ENCODE measurements at regions not wholly inside any gene's neighbourhood (a gene's known extent, or its start where the extent isn't known, plus 50 kb on each side); places are given as distances from the start of the nearest gene placed in this dataset.

DNA sequence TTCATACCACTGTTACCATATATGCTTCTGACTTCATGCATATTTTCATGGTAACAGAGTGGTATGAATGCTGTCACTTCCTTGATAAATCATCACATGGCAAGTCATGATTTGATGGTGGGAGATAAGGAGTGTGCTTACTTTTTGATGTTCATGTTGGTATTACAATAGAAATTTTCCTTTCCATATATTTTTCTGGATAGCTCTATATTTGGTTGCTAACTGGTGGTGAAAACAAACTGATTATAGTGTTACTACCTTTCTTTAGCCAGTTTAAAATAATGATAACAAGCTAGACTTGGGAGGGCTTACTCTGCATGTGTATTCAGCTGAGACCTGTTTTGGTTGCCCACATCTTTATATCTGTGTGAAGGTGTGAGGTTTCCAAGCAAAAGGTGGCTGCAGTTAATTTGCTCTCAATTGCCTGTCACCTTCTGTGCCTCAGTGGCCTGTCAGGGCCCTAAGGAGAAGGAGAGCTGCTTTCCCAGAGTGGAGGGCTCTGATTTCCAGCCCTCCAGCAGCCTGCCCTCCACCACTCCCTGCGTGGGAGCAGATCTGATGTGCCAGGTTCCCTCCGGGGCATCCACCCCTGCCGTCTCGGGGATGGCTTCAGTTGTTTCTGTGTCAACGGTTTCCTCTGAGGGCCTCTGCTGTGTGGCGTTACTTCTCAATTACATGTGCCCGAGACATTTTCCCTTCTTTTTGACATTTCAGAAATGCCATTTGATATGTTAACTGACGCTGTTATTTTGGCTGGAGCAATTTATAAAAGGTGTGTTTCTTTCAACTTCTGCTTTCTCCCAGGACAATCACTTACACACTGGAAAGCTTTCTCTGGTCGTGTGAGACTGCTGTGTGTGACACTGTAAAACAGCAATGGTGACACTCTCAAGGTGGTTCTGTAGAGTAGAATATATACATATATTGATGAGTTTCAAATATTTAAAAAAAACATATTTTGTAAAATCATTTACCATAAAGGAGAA, 107.7 kb upstream of the KLF6 start:
- TF ChIP-seq POLR2A (IDR thresholded peaks at IDR 0.05) = no peak
- TF ChIP-seq, protein P1, sequence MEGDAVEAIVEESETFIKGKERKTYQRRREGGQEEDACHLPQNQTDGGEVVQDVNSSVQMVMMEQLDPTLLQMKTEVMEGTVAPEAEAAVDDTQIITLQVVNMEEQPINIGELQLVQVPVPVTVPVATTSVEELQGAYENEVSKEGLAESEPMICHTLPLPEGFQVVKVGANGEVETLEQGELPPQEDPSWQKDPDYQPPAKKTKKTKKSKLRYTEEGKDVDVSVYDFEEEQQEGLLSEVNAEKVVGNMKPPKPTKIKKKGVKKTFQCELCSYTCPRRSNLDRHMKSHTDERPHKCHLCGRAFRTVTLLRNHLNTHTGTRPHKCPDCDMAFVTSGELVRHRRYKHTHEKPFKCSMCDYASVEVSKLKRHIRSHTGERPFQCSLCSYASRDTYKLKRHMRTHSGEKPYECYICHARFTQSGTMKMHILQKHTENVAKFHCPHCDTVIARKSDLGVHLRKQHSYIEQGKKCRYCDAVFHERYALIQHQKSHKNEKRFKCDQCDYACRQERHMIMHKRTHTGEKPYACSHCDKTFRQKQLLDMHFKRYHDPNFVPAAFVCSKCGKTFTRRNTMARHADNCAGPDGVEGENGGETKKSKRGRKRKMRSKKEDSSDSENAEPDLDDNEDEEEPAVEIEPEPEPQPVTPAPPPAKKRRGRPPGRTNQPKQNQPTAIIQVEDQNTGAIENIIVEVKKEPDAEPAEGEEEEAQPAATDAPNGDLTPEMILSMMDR (IDR thresholded peaks at IDR 0.05) = no peak
- no peak for TF ChIP-seq POLR2AphosphoS5 (IDR thresholded peaks at IDR 0.05)
- TF ChIP-seq EP300 (IDR thresholded peaks at IDR 0.05) = no peak
- Histone ChIP-seq H3K36me3 (no peaks in the 10 kb centered on the region), H3K4me3 (no peak overlapping the region), H3K4me1 (peaks cover 0 to 16% (median 10%) of the 10 kb centered on the region in 4 donors), H3K9me3 (no peaks in the 10 kb centered on the region), H3K27ac (no peak overlapping the region), H3K27me3 (no peaks in the 10 kb centered on the region)
- 64 to 86% methylated on average over 9 of the region's 9 CpGs for WGBS, 2 donors
- no peak for DNase-seq
- intact Hi-C loops (cut with DNase I) = loop anchor here (10.0 kb wide), 1 partner anchor 452 kb away; no protein-coding TSS in a partner anchor

DNA sequence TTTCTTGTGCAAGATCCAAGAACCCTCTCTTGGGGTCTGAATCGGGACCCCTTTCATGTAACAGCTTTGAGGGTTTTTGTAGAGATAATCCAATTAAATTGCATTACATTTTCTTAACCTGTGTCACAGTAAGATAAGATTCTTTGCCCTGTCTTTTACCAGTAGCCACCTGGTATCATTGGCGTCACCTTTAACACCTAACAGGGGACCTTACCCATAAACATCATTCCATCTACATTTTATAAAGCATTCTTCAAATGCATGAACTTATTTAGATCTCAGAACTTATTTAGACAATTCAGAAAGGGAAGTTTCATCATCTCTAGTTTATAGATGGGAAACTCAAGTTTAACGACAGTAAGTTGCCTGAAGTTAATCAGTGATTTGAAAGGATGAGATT, 106.4 kb upstream of the KLF6 start:
- Histone ChIP-seq H3K9me3 (no peaks in the 10 kb centered on the region), H3K27me3 (no peaks in the 10 kb centered on the region), H3K27ac (no peak overlapping the region), H3K4me1 (peaks cover 0 to 23% (median 20%) of the 10 kb centered on the region in 4 donors), H3K4me3 (no peak overlapping the region), H3K36me3 (no peaks in the 10 kb centered on the region)
- 66 to 87% methylated on average over 3 of the region's 3 CpGs for WGBS, 2 donors
- no peak for DNase-seq
- intact Hi-C loops (cut with DNase I) = loop anchor here (10.0 kb wide), 1 partner anchor 453 kb away; no protein-coding TSS in a partner anchor
- TF ChIP-seq POLR2AphosphoS5 (IDR thresholded peaks at IDR 0.05) (no peak), EP300 (IDR thresholded peaks at IDR 0.05) (no peak), POLR2A (IDR thresholded peaks at IDR 0.05) (no peak)
- TF ChIP-seq, protein P1 (IDR thresholded peaks at IDR 0.05) = no peak

DNA sequence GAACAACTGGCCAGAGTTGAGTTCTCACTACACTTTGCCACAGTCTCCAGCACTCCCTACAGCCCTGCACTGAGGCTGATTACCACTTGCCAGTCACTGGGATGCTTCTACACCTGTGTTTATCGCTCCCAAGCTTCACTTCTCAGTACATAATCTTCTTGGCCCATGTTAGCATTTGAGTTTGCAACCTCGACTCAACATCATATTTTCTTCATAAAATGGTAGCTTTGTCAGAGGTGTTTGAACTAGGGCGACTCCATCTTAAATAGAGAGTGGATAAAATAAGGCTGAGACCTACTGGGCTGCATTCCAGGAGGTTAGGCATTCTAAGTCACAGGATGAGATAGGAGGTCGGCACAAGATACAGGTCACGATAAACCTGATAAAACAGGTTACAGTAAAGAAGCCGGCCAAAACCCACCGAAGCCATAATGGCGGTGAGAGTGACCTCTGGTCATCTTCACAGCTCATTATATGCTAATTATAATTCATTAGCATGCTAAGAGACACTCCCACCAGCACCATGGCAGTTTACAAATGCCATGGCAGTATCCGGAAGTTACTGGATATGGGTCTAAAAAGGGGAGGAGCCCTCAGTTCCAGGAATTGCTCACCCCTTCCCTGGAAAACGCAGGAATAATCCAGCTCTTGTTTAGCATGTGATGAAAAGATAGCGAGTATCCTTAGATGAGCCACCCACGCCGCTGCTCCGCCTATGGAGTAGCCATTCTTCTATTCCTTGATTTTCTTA, 105.8 kb upstream of the KLF6 start:
- H3K4me1 ChIP-seq = peaks cover 0 to 29% (median 24%) of the 10 kb centered on the region in 4 donors
- DNase-seq = peak; percentile 36
- H3K4me3 ChIP-seq = no peak overlapping the region
- TF ChIP-seq, protein P1 (IDR thresholded peaks at IDR 0.05) = no peak
- no peak for TF ChIP-seq EP300 (IDR thresholded peaks at IDR 0.05)
- no peak for TF ChIP-seq POLR2AphosphoS5 (IDR thresholded peaks at IDR 0.05)
- no peak for TF ChIP-seq POLR2A (IDR thresholded peaks at IDR 0.05)
- H3K27ac ChIP-seq = no peak overlapping the region
- 96% methylated on average over 14 of the region's 14 CpGs for WGBS, 2 donors
- no peaks in the 10 kb centered on the region for H3K27me3 ChIP-seq
- intact Hi-C loops (cut with DNase I) = loop anchor here (10.0 kb wide), 1 partner anchor 454 kb away; no protein-coding TSS in a partner anchor
- no peaks in the 10 kb centered on the region for H3K9me3 ChIP-seq
- H3K36me3 ChIP-seq = no peaks in the 10 kb centered on the region

DNA sequence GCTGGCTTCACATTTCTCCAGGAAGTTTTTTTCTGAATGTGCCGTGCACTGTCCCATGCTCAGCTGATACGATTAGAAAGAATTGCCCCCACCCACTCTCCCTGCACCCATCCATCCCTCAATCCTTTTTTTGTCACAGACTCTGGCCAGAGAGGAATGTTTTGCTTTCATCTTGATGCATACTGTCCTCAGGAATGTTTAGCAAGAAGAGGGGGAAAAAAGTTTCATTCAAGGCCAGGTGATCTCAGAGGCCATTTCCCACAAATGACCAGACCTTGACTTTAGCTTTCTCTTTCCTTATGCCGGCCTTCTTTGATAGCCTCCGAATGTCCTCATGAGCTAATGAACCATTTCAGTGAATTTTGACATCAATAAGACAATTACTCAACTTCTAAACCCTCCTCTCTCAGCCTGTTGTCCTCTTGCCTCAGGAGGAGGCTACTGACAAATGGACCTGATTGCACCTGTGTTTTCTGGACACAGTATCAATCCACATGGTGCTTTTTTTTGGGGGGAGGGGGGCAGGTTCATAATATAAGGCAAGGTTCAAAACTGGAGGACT, 105.0 kb upstream of the KLF6 start:
- WGBS, 2 donors = 62 to 72% methylated on average over 4 of the region's 4 CpGs
- H3K4me3 ChIP-seq = no peak overlapping the region
- no peak for DNase-seq
- peak overlapping the region in 1 of 4 donors; percentile 24 for H3K27ac ChIP-seq
- H3K27me3 ChIP-seq = no peaks in the 10 kb centered on the region
- intact Hi-C loops (cut with DNase I) = loop anchor here (5.0 to 10.0 kb wide), 3 partner anchors 38 to 455 kb away; no protein-coding TSS in a partner anchor
- H3K36me3 ChIP-seq = no peaks in the 10 kb centered on the region
- TF ChIP-seq, protein P1 (IDR thresholded peaks at IDR 0.05) = no peak
- no peak for TF ChIP-seq POLR2A (IDR thresholded peaks at IDR 0.05)
- TF ChIP-seq EP300 (IDR thresholded peaks at IDR 0.05) = no peak
- H3K9me3 ChIP-seq = no peaks in the 10 kb centered on the region
- H3K4me1 ChIP-seq = peaks cover 0 to 31% (median 24%) of the 10 kb centered on the region in 4 donors

All from sigmoid colon (tissue), 6 donors.